Transverse colon (tissue), 4 donors: ENCODE measurements at regions not wholly inside any gene's neighbourhood (a gene's known extent, or its start where the extent isn't known, plus 50 kb on each side); places are given as distances from the start of the nearest gene placed in this dataset.

Experiments
- DNase-seq: peaks from one replicate; pipeline ENCODE4 v3.0.0-alpha.2; 2019
- H3K27ac ChIP-seq, 4 donors: fragments of 200-600 bp; sonication (generic); 2 replicates each; pipeline ENCODE4 v1.5.1; 2016 to 2018; ENCODE audit warnings: inconsistent platforms in 4 of 4
- H3K27me3 ChIP-seq: fragments of 200-600 bp; sonication (generic); 2 replicates; pipeline ENCODE4 v1.5.1; 2017; ENCODE audit warnings: inconsistent platforms
- H3K36me3 ChIP-seq, 4 donors: fragments of 200-600 bp; sonication (generic); 2 replicates each; pipeline ENCODE4 v1.5.1; 2017 to 2019; ENCODE audit warnings: inconsistent platforms in 4 of 4
- H3K4me1 ChIP-seq, 4 donors: fragments of 200-600 bp; sonication (generic); 2 replicates each; pipeline ENCODE4 v1.5.1; 2017 to 2020; ENCODE audit warnings: inconsistent platforms in 4 of 4
- H3K4me3 ChIP-seq, 4 donors: fragments of 200-600 bp; sonication (generic); 1 replicate in 1 of 4; 2 replicates in 3 of 4; pipeline versions ENCODE4 v1.5.1 to v1.6.1; 2017 to 2019; ENCODE audit warnings: inconsistent platforms in 4 of 4
- H3K9me3 ChIP-seq, 2 donors: fragments of 200-600 bp; sonication (generic); 2 replicates each; pipeline ENCODE4 v1.5.1; 2017 to 2019; ENCODE audit warnings: inconsistent platforms in 2 of 2
- CTCF ChIP-seq, 5 experiments: fragments of 200-600 bp in 3 of 5; fragments of 450-650 bp in 2 of 5; sonication (generic) in 3 of 5; IDR thresholded peaks; 1 replicate in 2 of 5; 2 replicates in 3 of 5; pipeline ENCODE4 v1.5.1; 2016 to 2017; ENCODE audit warnings: antibody characterized with exemption in 5 of 5, inconsistent platforms in 3 of 5, mild to moderate bottlenecking in 2 of 5, moderate library complexity in 1 of 5
- EP300 ChIP-seq: sonication (generic); formaldehyde crosslinking; IDR thresholded peaks from one replicate; pipeline ENCODE4 v1.6.1; 2017; ENCODE audit warnings: antibody characterized with exemption, low read depth
- POLR2A ChIP-seq: fragments of 450-650 bp; IDR thresholded peaks from one replicate; pipeline ENCODE4 v1.6.1; 2016; ENCODE audit warnings: antibody characterized with exemption, mild to moderate bottlenecking, moderate library complexity
- POLR2AphosphoS5 ChIP-seq, 3 donors: sonication (generic); formaldehyde crosslinking; IDR thresholded peaks; one replicate each; pipeline ENCODE4 v1.6.1; 2016; ENCODE audit warnings: antibody characterized with exemption in 3 of 3
- WGBS, 2 donors: methylation state at CpG; one replicate each; pipeline ENCODE4 v1.1.5; 2018; ENCODE audit warnings: low coverage in 1 of 2; 5-methylcytosine and 5-hydroxymethylcytosine counted together
- in situ Hi-C, 4 donors: fragments of 200-750 bp; cut with MboI; loops; one replicate each; pipeline versions ENCODE4 v1.15.0 to v1.15.1; 2017; ENCODE audit warnings: low sequenced_read_pairs in 3 of 4, low pct_ligation_motif_present in 1 of 4, low pct_unique_long_range_greater_than_20kb in 1 of 4
- intact Hi-C: fragments of 100-400 bp; cut with DNase I; formaldehyde crosslinking; loops from one replicate; pipeline ENCODE4 v1.15.1; 2023; ENCODE audit warnings: low total_unique reads

DNA sequence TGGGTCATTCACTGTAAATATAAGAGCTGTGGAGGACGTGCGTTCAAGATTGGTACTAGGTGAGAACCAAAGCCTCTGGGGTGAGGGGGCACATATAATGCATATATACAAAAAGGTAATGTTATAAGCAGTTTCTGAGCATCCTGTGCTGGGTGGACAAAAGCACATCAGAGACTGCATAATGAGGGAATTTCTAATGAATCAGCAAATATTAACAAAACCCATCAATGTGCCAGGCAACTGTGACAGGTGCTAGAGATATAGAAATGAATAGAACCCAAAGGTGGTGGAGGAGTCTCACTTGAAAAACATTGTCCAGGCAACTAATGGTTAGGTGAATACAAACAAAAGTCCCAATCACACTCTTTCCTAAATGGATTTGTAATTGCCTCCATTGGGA lies 74.7 kb downstream of the GPR65 start:
- Histone ChIP-seq H3K9me3 (no peaks in the 10 kb centered on the region), H3K4me1 (peaks cover 0 to 11% (median 0%) of the 10 kb centered on the region in 4 donors), H3K36me3 (no peaks in the 10 kb centered on the region), H3K27ac (no peak overlapping the region), H3K4me3 (no peak overlapping the region), H3K27me3 (no peaks in the 10 kb centered on the region)
- intact Hi-C loops = loop anchor here (5.0 kb wide), 1 partner anchor 1378 kb away; no protein-coding TSS in a partner anchor
- 80 to 94% methylated on average over 2 of the region's 2 CpGs for WGBS, 2 donors
- no peak for TF ChIP-seq EP300
- no peak for TF ChIP-seq POLR2AphosphoS5 (IDR thresholded peaks at IDR 0.05)
- no peak for TF ChIP-seq POLR2A
- no peak for TF ChIP-seq CTCF (IDR thresholded peaks at IDR 0.05)
- no peak for DNase-seq
- in situ Hi-C loops = no loop called here

DNA sequence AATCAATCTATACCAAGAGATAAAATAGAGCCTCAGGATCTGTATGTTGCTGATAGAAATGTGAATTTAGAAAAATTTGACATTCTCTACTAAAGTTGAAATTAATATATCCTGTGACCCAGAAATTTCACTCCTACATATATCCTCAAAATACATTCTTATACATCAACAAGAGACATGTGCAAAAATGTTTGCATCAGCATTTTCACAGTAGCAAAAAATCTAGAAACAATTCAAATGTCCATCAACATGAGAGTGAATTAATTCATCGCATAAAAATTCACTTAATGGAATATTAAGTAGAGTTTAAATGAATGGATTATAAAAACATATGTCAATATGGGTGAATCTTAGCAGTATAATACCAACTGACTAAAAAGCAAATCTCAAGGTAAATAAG lies 80.8 kb downstream of the GPR65 start:
- Histone ChIP-seq H3K4me1 (no peaks in the 10 kb centered on the region), H3K4me3 (no peak overlapping the region), H3K27me3 (no peaks in the 10 kb centered on the region), H3K9me3 (no peaks in the 10 kb centered on the region), H3K27ac (no peak overlapping the region), H3K36me3 (no peaks in the 10 kb centered on the region)
- TF ChIP-seq CTCF (IDR thresholded peaks at IDR 0.05) (no peak), POLR2A (no peak), EP300 (no peak), POLR2AphosphoS5 (IDR thresholded peaks at IDR 0.05) (no peak)
- no peak for DNase-seq
- in situ Hi-C loops (no loop called here), intact Hi-C loops (no loop called here)
- whole genome bisulfite sequencing, 2 donors = 91 to 100% methylated on average over 1 of the region's 1 CpG

DNA sequence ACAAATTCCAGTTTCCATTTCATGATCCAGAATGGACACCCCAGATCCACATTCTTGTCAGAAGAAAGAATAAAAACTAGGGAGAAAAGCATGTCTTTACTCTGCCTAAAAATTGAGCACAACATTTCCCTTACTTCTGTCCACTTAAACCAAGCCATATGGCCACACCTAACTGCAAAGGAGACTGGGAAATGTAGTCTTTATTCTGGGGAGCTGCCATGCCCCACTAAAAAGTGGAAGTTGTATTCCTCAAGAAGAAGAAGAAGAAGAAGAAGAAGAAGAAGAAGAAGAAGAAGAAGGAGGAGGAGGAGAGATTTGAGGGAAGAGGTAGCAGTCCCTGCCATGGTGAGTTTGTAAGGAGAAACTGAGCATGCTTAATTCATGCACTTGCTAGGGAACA lies 84.5 kb downstream of the GPR65 start:
- Histone ChIP-seq H3K27ac (no peak overlapping the region), H3K4me3 (no peak overlapping the region), H3K36me3 (no peaks in the 10 kb centered on the region), H3K27me3 (no peaks in the 10 kb centered on the region), H3K4me1 (no peaks in the 10 kb centered on the region), H3K9me3 (no peaks in the 10 kb centered on the region)
- in situ Hi-C loops = no loop called here
- intact Hi-C loops = no loop called here
- no peak for TF ChIP-seq POLR2A
- no peak for TF ChIP-seq POLR2AphosphoS5 (IDR thresholded peaks at IDR 0.05)
- TF ChIP-seq EP300 = no peak
- no peak for TF ChIP-seq CTCF (IDR thresholded peaks at IDR 0.05)
- no peak for DNase-seq

- no peak for TF ChIP-seq POLR2A
- TF ChIP-seq POLR2AphosphoS5 (IDR thresholded peaks at IDR 0.05) = no peak
- no peak for TF ChIP-seq EP300
- no peak for TF ChIP-seq CTCF (IDR thresholded peaks at IDR 0.05)
- no peak for DNase-seq
- intact Hi-C loops = no loop called here
- Histone ChIP-seq H3K27me3 (no peaks in the 10 kb centered on the region), H3K27ac (no peak overlapping the region), H3K36me3 (no peaks in the 10 kb centered on the region), H3K9me3 (no peaks in the 10 kb centered on the region), H3K4me1 (no peaks in the 10 kb centered on the region), H3K4me3 (no peak overlapping the region)
- in situ Hi-C loops = no loop called here
These were observed 87.6 kb downstream of the GPR65 start for GRCh38 chr14:88092529-88092928.
